ENCODE measurements at regions not wholly inside any gene's neighbourhood (a gene's known extent, or its start where the extent isn't known, plus 50 kb on each side); places are given as distances from the start of the nearest gene placed in this dataset.

DNA sequence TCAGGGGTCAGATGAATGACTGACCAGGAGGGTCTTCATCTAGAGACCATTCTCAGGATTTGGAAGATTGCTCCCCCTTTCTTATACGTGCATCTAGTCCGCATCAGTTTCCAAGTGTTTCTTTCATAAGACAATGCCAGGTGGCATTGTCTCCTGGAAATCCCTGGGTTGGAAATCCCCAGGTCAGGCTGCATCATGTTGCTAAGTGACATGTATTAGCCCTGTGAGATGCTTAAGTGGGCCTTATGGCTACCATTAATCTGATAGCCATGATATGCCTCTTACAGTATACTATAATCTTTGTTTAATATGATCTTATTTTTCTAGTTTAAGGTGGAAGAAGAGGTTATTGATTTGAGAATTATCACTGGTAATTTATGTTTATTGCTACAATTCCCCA is 92.8 kb downstream of the DIO3 start:
- Histone ChIP-seq H3K27me3 (ENCODE audit: control insufficient read depth, insufficient read depth, low read length) (no peaks in the 10 kb centered on the region), H3K9ac (ENCODE audit: low read length in 3 of 3) (no peak overlapping the region), H3K9me3 (ENCODE audit: control insufficient read depth in 2 of 3, insufficient read depth in 1 of 3, low read length in 3 of 3) (peaks cover 0 to 4% (median 0%) of the 10 kb centered on the region in 3 donors), H3K36me3 (ENCODE audit: control insufficient read depth in 2 of 3, insufficient read depth in 3 of 3, low read length in 3 of 3) (no peaks in the 10 kb centered on the region), H3K4me1 (ENCODE audit: control insufficient read depth in 2 of 3, insufficient read depth in 2 of 3, low read depth in 1 of 3, low read length in 3 of 3) (no peaks in the 10 kb centered on the region), H3K4me3 (ENCODE audit: low read length in 3 of 3) (no peak overlapping the region), H3K27ac (ENCODE audit: low read depth in 2 of 2, low read length in 2 of 2) (no peak overlapping the region)
- intact Hi-C loops (cut with DNase I): no loop called here
- FAIRE-seq (no peak), DNase-seq (no peak)
- TF ChIP-seq, protein P1, sequence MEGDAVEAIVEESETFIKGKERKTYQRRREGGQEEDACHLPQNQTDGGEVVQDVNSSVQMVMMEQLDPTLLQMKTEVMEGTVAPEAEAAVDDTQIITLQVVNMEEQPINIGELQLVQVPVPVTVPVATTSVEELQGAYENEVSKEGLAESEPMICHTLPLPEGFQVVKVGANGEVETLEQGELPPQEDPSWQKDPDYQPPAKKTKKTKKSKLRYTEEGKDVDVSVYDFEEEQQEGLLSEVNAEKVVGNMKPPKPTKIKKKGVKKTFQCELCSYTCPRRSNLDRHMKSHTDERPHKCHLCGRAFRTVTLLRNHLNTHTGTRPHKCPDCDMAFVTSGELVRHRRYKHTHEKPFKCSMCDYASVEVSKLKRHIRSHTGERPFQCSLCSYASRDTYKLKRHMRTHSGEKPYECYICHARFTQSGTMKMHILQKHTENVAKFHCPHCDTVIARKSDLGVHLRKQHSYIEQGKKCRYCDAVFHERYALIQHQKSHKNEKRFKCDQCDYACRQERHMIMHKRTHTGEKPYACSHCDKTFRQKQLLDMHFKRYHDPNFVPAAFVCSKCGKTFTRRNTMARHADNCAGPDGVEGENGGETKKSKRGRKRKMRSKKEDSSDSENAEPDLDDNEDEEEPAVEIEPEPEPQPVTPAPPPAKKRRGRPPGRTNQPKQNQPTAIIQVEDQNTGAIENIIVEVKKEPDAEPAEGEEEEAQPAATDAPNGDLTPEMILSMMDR (IDR thresholded peaks at IDR 0.05; ENCODE audit: borderline replicate concordance, extremely low read depth, insufficient read depth): no peak

DNA sequence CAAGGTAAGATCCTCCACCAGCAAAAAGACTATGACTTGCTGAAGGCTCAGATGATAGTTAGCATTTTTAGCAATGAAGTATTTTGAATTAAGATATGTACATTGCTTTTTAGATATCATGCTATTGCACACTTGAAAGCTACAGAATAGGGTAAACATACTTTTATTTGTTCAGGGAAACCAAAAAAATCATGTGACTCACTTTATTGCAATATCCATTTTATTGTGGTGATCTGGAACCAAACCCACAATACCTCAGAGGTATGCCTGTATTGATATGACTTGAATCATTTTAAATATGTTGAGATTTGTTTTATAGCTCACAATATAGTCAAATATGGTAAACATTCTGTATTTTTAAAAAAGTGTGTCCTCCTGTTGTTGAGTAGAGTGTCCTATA is 96.1 kb downstream of the DIO3 start:
- H3K27ac ChIP-seq (ENCODE audit: low read depth in 2 of 2, low read length in 2 of 2): no peak overlapping the region
- no peaks in the 10 kb centered on the region for H3K27me3 ChIP-seq (ENCODE audit: control insufficient read depth, insufficient read depth, low read length)
- intact Hi-C loops (cut with DNase I): no loop called here
- H3K4me3 ChIP-seq (ENCODE audit: low read length in 3 of 3): no peak overlapping the region
- TF ChIP-seq, protein P1 (IDR thresholded peaks at IDR 0.05; ENCODE audit: borderline replicate concordance, extremely low read depth, insufficient read depth): no peak
- H3K9me3 ChIP-seq (ENCODE audit: control insufficient read depth in 2 of 3, insufficient read depth in 1 of 3, low read length in 3 of 3): no peaks in the 10 kb centered on the region
- DNase-seq: no peak
- no peak overlapping the region for H3K9ac ChIP-seq (ENCODE audit: low read length in 3 of 3)
- H3K4me1 ChIP-seq (ENCODE audit: control insufficient read depth in 2 of 3, insufficient read depth in 2 of 3, low read depth in 1 of 3, low read length in 3 of 3): no peaks in the 10 kb centered on the region
- no peaks in the 10 kb centered on the region for H3K36me3 ChIP-seq (ENCODE audit: control insufficient read depth in 2 of 3, insufficient read depth in 3 of 3, low read length in 3 of 3)
- FAIRE-seq: no peak

DNA sequence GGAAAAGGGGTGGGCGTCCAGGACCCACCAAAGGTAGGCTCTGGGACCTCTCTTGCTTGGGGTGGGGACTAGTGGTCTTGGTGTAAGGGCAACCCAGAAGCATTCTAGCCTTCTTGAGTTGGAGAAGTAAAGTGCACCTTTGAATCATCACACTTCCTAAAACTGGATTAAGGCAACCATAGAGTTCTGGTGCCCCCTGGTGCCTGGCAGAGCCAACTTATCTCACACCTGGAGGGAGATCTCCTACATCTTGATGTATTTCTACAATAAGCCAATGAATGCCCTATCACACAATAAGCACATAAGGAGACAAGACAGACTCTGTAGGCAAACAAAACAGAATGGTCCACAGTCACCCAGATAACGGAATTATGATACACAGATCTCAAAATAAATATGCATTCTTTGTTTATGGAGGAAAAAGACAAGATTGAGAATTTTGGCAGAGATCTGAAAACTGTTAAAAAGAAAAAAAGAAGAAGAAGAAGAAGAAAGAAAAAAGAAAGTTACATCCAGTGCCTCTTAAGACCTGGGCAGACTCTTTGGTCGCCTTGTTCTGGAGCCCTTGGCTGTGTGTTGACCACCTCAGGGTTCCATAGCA is 95.9 kb upstream of the PPP2R5C start:
- intact Hi-C loops (cut with DNase I): no loop called here
- no peaks in the 10 kb centered on the region for H3K4me1 ChIP-seq (ENCODE audit: control insufficient read depth in 2 of 3, insufficient read depth in 2 of 3, low read depth in 1 of 3, low read length in 3 of 3)

More for the DNA sequence above, 95.9 kb upstream of the PPP2R5C start:
- peak in 4 of 5 donors; percentile 38 to 69 (median 59) for DNase-seq
- no peak for FAIRE-seq
- H3K9ac ChIP-seq (ENCODE audit: low read length in 3 of 3): no peak overlapping the region
- TF ChIP-seq, protein P1 (IDR thresholded peaks at IDR 0.05; ENCODE audit: borderline replicate concordance, extremely low read depth, insufficient read depth): peak; percentile 11
- no peak overlapping the region for H3K27ac ChIP-seq (ENCODE audit: low read depth in 2 of 2, low read length in 2 of 2)
- no peaks in the 10 kb centered on the region for H3K27me3 ChIP-seq (ENCODE audit: control insufficient read depth, insufficient read depth, low read length)
- H3K9me3 ChIP-seq (ENCODE audit: control insufficient read depth in 2 of 3, insufficient read depth in 1 of 3, low read length in 3 of 3): peaks cover 0 to 4% (median 0%) of the 10 kb centered on the region in 3 donors
- H3K4me3 ChIP-seq (ENCODE audit: low read length in 3 of 3): no peak overlapping the region
- no peaks in the 10 kb centered on the region for H3K36me3 ChIP-seq (ENCODE audit: control insufficient read depth in 2 of 3, insufficient read depth in 3 of 3, low read length in 3 of 3)

Data from kidney (tissue), 13 donors.